ENCODE measurements at regions not wholly inside any gene's neighbourhood (a gene's known extent, or its start where the extent isn't known, plus 50 kb on each side); places are given as distances from the start of the nearest gene placed in this dataset.

GRCh38 chr2:15703365-15703869 is 111.7 kb downstream of the DDX1 start:
- DNase-seq: no peak
- no peaks in the 10 kb centered on the region for H3K9me3 Mint-ChIP-seq
- peaks cover 16% of the 10 kb centered on the region for H3K27me3 Mint-ChIP-seq (ENCODE audit: insufficient read depth)
- TF ChIP-seq, protein P1, sequence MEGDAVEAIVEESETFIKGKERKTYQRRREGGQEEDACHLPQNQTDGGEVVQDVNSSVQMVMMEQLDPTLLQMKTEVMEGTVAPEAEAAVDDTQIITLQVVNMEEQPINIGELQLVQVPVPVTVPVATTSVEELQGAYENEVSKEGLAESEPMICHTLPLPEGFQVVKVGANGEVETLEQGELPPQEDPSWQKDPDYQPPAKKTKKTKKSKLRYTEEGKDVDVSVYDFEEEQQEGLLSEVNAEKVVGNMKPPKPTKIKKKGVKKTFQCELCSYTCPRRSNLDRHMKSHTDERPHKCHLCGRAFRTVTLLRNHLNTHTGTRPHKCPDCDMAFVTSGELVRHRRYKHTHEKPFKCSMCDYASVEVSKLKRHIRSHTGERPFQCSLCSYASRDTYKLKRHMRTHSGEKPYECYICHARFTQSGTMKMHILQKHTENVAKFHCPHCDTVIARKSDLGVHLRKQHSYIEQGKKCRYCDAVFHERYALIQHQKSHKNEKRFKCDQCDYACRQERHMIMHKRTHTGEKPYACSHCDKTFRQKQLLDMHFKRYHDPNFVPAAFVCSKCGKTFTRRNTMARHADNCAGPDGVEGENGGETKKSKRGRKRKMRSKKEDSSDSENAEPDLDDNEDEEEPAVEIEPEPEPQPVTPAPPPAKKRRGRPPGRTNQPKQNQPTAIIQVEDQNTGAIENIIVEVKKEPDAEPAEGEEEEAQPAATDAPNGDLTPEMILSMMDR (IDR thresholded peaks at IDR 0.05): no peak
- no peak overlapping the region for H3K27ac Mint-ChIP-seq
- H3K4me1 Mint-ChIP-seq (ENCODE audit: low read depth): no peaks in the 10 kb centered on the region
- H3K36me3 Mint-ChIP-seq (ENCODE audit: low read depth): no peaks in the 10 kb centered on the region
- no peak overlapping the region for H3K4me3 Mint-ChIP-seq

DNA sequence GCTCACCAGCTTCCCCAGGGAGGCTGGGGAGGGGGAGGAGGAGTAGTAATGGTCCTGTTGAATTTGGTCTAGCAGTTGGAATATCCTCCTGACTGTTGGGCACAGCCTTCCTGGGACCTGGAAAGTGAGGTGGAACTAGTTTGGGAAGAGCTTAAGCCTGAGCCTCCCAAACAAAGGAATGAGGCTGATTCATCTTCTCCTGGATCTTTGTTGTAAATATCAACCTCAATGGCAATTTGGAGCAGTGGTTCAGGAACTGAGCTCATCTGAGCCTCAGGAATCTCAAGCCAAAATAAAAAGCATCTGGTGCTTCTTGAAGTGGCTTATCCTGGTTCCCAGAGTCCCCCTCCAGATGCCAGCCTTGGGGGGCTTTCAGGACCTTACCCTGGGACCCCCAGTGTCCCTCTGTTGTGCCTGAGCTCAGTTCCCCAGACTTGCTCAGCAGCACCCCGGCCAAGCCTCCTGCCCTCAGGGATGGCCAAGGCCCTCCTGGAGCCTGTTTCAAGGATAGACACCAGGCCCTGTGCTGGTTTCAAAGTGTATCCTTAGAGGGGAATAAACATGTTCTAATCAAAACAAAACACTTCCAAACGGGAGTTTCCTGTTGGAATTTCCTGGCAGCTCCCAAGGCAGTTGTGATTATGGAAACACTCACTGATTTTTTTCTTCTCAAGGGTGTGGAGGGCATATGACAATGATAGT is 112.6 kb downstream of the DDX1 start:
- TF ChIP-seq, protein P1 (IDR thresholded peaks at IDR 0.05): no peak
- DNase-seq: no peak
- Mint-ChIP-seq H3K9me3 (no peaks in the 10 kb centered on the region), H3K27ac (no peak overlapping the region), H3K36me3 (ENCODE audit: low read depth) (no peaks in the 10 kb centered on the region), H3K4me1 (ENCODE audit: low read depth) (0 out of 2 replicates have a peak, but pooled peaks cover 2% of the 10 kb centered on the region), H3K27me3 (ENCODE audit: insufficient read depth) (peaks cover 17% of the 10 kb centered on the region), H3K4me3 (no peak overlapping the region)

- no peak for DNase-seq
- Mint-ChIP-seq H3K36me3 (ENCODE audit: low read depth) (no peaks in the 10 kb centered on the region), H3K9me3 (no peaks in the 10 kb centered on the region), H3K27ac (no peak overlapping the region), H3K4me1 (ENCODE audit: low read depth) (0 out of 2 replicates have a peak, but pooled peaks cover 5% of the 10 kb centered on the region), H3K4me3 (no peak overlapping the region), H3K27me3 (ENCODE audit: insufficient read depth) (peaks cover 18% of the 10 kb centered on the region)
- TF ChIP-seq, protein P1 (IDR thresholded peaks at IDR 0.05): no peak
These were observed 113.1 kb downstream of the DDX1 start for GRCh38 chr2:15704788-15705115.

DNA sequence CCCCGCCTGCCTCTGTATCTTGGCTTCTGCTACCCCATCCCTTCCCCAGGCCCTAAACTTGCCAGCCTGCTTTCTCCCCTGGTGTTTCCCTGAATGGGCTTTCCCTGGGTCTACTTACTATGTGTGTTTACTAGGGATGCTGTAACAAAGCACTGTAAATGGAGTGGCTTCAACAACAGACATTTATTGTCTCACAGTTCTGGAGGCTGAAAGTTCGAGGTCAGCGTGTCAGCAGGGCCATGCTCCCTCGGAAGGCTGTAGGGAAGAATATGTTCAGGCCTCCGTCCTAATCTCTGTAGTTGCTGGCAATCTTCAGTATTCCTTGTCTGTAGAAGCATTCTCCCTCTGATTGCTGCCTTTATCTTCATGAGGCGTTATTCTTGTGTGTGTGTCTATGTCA is 113.6 kb downstream of the DDX1 start:
- Mint-ChIP-seq H3K27ac (no peak overlapping the region), H3K4me1 (ENCODE audit: low read depth) (0 out of 2 replicates have a peak, but pooled peaks cover 5% of the 10 kb centered on the region), H3K36me3 (ENCODE audit: low read depth) (no peaks in the 10 kb centered on the region), H3K9me3 (no peaks in the 10 kb centered on the region), H3K4me3 (no peak overlapping the region), H3K27me3 (ENCODE audit: insufficient read depth) (peaks cover 23% of the 10 kb centered on the region)
- no peak for DNase-seq
- TF ChIP-seq, protein P1 (IDR thresholded peaks at IDR 0.05): no peak

GRCh38 chr2:15705839-15706386 is 114.2 kb downstream of the DDX1 start:
- no peak overlapping the region for H3K27ac Mint-ChIP-seq
- H3K4me1 Mint-ChIP-seq (ENCODE audit: low read depth): 0 out of 2 replicates have a peak, but pooled peaks cover 5% of the 10 kb centered on the region
- no peak for DNase-seq
- H3K9me3 Mint-ChIP-seq: no peaks in the 10 kb centered on the region
- peaks cover 23% of the 10 kb centered on the region for H3K27me3 Mint-ChIP-seq (ENCODE audit: insufficient read depth)
- no peak overlapping the region for H3K4me3 Mint-ChIP-seq
- TF ChIP-seq, protein P1 (IDR thresholded peaks at IDR 0.05): no peak
- H3K36me3 Mint-ChIP-seq (ENCODE audit: low read depth): no peaks in the 10 kb centered on the region
